Tibial nerve (tissue), 4 donors: ENCODE measurements at regions not wholly inside any gene's neighbourhood (a gene's known extent, or its start where the extent isn't known, plus 50 kb on each side); places are given as distances from the start of the nearest gene placed in this dataset.

Experiments used
- EP300 ChIP-seq, 2 donors: sonication (generic); formaldehyde crosslinking; IDR thresholded peaks; one replicate each; pipeline ENCODE4 v1.6.1; 2017; ENCODE audit warnings: antibody characterized with exemption in 2 of 2, mild to moderate bottlenecking in 1 of 2
- POLR2A ChIP-seq, 2 donors: fragments of 450-650 bp; IDR thresholded peaks; one replicate each; pipeline ENCODE4 v1.6.1; 2017; ENCODE audit warnings: antibody characterized with exemption in 2 of 2, mild to moderate bottlenecking in 2 of 2, moderate library complexity in 2 of 2
- TF ChIP-seq, protein P1 (sequence below), 5 experiments: fragments of 200-600 bp in 3 of 5; fragments of 450-650 bp in 2 of 5; sonication (generic) in 3 of 5; IDR thresholded peaks; one replicate each; pipeline ENCODE4 v1.5.1; 2016 to 2019; ENCODE audit warnings: antibody characterized with exemption in 5 of 5, mild to moderate bottlenecking in 3 of 5, moderate library complexity in 2 of 5

DNA sequence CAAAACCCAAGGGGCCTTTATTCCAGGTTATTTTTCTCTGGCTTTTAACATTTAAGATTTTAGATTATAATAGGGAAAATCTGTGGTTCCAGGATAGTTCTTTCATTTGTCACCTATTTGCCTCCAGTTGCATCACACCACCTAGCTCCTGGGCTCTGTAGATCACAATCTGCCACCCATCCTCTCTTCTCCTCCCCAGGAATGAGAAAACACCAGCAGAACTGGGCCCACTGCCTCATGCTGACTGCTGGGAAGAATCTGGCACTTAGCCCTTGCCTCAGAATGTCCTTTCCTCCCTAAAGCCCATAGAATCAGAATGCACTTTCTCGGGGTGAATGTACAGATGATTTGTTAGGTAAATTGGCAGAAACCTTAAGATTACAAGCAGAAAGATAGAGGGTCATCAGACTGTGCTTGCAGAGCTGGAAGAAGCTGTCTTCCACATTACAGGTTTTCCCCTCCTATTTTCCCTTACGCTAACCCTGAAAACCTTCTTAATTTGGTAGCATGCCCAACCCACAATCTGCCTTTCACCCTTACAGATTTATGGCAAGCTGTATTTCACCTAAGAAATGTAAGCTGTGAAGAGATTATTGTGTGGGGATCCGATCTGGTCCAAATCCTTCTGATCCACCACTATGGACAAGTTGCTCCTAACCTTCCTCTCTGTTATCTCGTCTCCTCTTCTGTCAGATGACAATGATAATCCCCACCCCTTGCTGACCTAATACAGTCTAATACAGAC lies 72.6 kb downstream of the LRRC30 start:
- TF ChIP-seq, protein P1, sequence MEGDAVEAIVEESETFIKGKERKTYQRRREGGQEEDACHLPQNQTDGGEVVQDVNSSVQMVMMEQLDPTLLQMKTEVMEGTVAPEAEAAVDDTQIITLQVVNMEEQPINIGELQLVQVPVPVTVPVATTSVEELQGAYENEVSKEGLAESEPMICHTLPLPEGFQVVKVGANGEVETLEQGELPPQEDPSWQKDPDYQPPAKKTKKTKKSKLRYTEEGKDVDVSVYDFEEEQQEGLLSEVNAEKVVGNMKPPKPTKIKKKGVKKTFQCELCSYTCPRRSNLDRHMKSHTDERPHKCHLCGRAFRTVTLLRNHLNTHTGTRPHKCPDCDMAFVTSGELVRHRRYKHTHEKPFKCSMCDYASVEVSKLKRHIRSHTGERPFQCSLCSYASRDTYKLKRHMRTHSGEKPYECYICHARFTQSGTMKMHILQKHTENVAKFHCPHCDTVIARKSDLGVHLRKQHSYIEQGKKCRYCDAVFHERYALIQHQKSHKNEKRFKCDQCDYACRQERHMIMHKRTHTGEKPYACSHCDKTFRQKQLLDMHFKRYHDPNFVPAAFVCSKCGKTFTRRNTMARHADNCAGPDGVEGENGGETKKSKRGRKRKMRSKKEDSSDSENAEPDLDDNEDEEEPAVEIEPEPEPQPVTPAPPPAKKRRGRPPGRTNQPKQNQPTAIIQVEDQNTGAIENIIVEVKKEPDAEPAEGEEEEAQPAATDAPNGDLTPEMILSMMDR (IDR thresholded peaks at IDR 0.05): no peak
- TF ChIP-seq POLR2A (IDR thresholded peaks at IDR 0.05): no peak
- no peak for TF ChIP-seq EP300 (IDR thresholded peaks at IDR 0.05)
